DOHH2 (cell line): ENCODE measurements at regions not wholly inside any gene's neighbourhood (a gene's known extent, or its start where the extent isn't known, plus 50 kb on each side); places are given as distances from the start of the nearest gene placed in this dataset.

ENCODE experiments used
- H3F3A ChIP-seq: fragments of 200-600 bp; sonication (generic), shearing (Covaris generic); 2 replicates; pipeline ENCODE4 v1.6.0; 2016; ENCODE audit warnings: antibody characterized with exemption, mild to moderate bottlenecking; ENCODE audit not compliant: control insufficient read depth, insufficient read depth
- H3K27ac ChIP-seq: fragments of 200-600 bp; sonication (generic); 2 replicates; pipeline ENCODE4 v1.5.1; 2014; ENCODE audit warnings: low read depth, mild to moderate bottlenecking, low read length, moderate library complexity
- H3K27me3 ChIP-seq: fragments of 200-600 bp; sonication (generic); 2 replicates; pipeline ENCODE4 v1.6.1; 2014; ENCODE audit warnings: mild to moderate bottlenecking, low read length, mixed read lengths; ENCODE audit not compliant: control insufficient read depth
- H3K36me3 ChIP-seq: fragments of 200-600 bp; sonication (generic); 2 replicates; pipeline ENCODE4 v1.6.1; 2014; ENCODE audit warnings: mild to moderate bottlenecking, low read length, moderate library complexity, mixed read lengths; ENCODE audit not compliant: control insufficient read depth
- H3K4me1 ChIP-seq: fragments of 200-600 bp; sonication (generic); 2 replicates; pipeline ENCODE4 v1.6.1; 2014; ENCODE audit warnings: mild to moderate bottlenecking, low read length, mixed read lengths; ENCODE audit not compliant: control insufficient read depth
- H3K4me2 ChIP-seq: fragments of 200-600 bp; sonication (generic); 2 replicates; pipeline ENCODE4 v1.6.0; 2014; ENCODE audit warnings: mild to moderate bottlenecking, low read length, moderate library complexity
- H3K4me3 ChIP-seq: fragments of 200-600 bp; sonication (generic); 2 replicates; pipeline ENCODE4 v1.5.1; 2014; ENCODE audit warnings: mild to moderate bottlenecking, low read length, mixed read lengths
- H3K79me2 ChIP-seq: fragments of 200-600 bp; sonication (generic); 2 replicates; pipeline ENCODE4 v1.6.1; 2014; ENCODE audit warnings: mild to moderate bottlenecking, low read length, mixed read lengths; ENCODE audit not compliant: control insufficient read depth
- H3K9me2 ChIP-seq: fragments of 200-600 bp; sonication (generic); replicated peaks from 2 replicates; pipeline ENCODE4 v1.6.1; 2014; ENCODE audit warnings: mild to moderate bottlenecking, low read length, mixed read lengths; ENCODE audit not compliant: control insufficient read depth
- H3K9me3 ChIP-seq: fragments of 200-600 bp; sonication (generic); 2 replicates; pipeline ENCODE4 v1.6.1; 2014; ENCODE audit warnings: antibody characterized with exemption, low read length, mixed read lengths; ENCODE audit not compliant: control insufficient read depth, insufficient read depth
- H4K20me1 ChIP-seq: fragments of 200-600 bp; sonication (generic); 2 replicates; pipeline ENCODE4 v1.6.0; 2014; ENCODE audit warnings: low read depth, mild to moderate bottlenecking, antibody characterized with exemption, low read length, moderate library complexity; ENCODE audit not compliant: control insufficient read depth, insufficient read depth
- EZH2phosphoT487 ChIP-seq: fragments of 200-600 bp; sonication (generic); IDR thresholded peaks from 2 replicates; pipeline ENCODE4 v1.6.1; 2017; ENCODE audit warnings: borderline replicate concordance, mild to moderate bottlenecking, antibody characterized with exemption, low read length, moderate library complexity, mixed read lengths
- TF ChIP-seq, protein P1 (sequence below): fragments of 200-600 bp; sonication (generic); IDR thresholded peaks from one replicate; pipeline ENCODE4 v1.5.1; 2014; ENCODE audit warnings: antibody characterized with exemption, mild to moderate bottlenecking, low read depth, low read length; ENCODE audit not compliant: poor library complexity, severe bottlenecking

DNA sequence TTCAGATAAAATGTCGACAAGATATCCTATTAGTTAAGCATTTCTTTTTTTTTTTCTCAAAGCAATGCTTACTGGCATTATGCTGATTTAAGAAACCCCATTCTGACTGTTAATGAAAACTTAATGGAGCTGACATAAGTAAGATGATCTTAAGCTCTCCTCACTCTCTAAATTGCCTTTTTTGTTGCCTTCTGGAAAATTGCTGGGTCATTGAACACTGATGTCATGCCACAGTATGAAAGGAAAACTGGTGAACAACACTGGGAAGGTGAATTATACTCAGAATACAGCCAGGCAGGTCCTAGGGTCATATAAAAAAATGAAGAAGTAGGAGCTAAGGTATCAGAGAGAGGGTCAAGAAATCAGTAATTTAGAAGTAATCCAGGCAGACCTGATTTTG, 179.9 kb downstream of the BTG1 start:
- H3K36me3 ChIP-seq, result no peaks in the 10 kb centered on the region
- no peaks in the 10 kb centered on the region for H3K9me3 ChIP-seq
- H3K4me2 ChIP-seq, result no peak overlapping the region
- no peaks in the 10 kb centered on the region for H3K27me3 ChIP-seq
- no peak overlapping the region for H3K4me3 ChIP-seq
- H4K20me1 ChIP-seq, result no peaks in the 10 kb centered on the region
- H3F3A ChIP-seq, result no peaks in the 10 kb centered on the region
- H3K9me2 ChIP-seq, result no peaks in the 10 kb centered on the region
- TF ChIP-seq EZH2phosphoT487, result no peak
- TF ChIP-seq, protein P1, sequence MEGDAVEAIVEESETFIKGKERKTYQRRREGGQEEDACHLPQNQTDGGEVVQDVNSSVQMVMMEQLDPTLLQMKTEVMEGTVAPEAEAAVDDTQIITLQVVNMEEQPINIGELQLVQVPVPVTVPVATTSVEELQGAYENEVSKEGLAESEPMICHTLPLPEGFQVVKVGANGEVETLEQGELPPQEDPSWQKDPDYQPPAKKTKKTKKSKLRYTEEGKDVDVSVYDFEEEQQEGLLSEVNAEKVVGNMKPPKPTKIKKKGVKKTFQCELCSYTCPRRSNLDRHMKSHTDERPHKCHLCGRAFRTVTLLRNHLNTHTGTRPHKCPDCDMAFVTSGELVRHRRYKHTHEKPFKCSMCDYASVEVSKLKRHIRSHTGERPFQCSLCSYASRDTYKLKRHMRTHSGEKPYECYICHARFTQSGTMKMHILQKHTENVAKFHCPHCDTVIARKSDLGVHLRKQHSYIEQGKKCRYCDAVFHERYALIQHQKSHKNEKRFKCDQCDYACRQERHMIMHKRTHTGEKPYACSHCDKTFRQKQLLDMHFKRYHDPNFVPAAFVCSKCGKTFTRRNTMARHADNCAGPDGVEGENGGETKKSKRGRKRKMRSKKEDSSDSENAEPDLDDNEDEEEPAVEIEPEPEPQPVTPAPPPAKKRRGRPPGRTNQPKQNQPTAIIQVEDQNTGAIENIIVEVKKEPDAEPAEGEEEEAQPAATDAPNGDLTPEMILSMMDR, result no peak
- H3K79me2 ChIP-seq, result no peaks in the 10 kb centered on the region
- H3K4me1 ChIP-seq, result no peaks in the 10 kb centered on the region
- H3K27ac ChIP-seq, result no peak overlapping the region

DNA sequence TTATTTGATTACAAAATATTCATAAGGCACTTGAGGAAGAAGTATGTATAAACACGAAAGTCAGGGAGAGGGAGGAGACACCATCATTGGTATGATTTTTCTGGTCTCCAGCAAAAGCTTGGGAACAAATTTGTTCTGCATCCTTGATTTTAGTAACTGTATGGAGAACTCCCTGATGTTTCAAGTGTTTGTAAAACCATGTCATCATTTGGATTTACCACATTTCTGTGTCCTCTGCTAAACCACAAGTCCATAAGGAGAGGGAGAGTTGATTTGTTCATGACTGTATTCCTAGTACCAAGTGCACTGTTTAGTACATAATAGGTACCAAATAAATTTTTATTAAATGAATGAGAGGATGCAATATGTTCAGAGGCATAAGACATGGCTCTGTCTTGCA, 181.1 kb downstream of the BTG1 start:
- no peaks in the 10 kb centered on the region for H4K20me1 ChIP-seq

GRCh38 chr12:91959220-91959619, 186.4 kb downstream of the BTG1 start:
- Histone ChIP-seq H3K4me1 (no peaks in the 10 kb centered on the region), H3K27me3 (no peaks in the 10 kb centered on the region), H3K9me2 (no peaks in the 10 kb centered on the region), H3K4me3 (no peak overlapping the region), H4K20me1 (no peaks in the 10 kb centered on the region), H3K4me2 (no peak overlapping the region), H3F3A (no peaks in the 10 kb centered on the region), H3K27ac (no peak overlapping the region), H3K36me3 (no peaks in the 10 kb centered on the region), H3K79me2 (no peaks in the 10 kb centered on the region), H3K9me3 (no peaks in the 10 kb centered on the region)
- TF ChIP-seq, protein P1, result no peak
- no peak for TF ChIP-seq EZH2phosphoT487

More for the DNA sequence above, 181.1 kb downstream of the BTG1 start:
- Histone ChIP-seq H3F3A (no peaks in the 10 kb centered on the region), H3K9me2 (no peaks in the 10 kb centered on the region), H3K79me2 (no peaks in the 10 kb centered on the region), H3K9me3 (no peaks in the 10 kb centered on the region), H3K4me3 (no peak overlapping the region), H3K36me3 (no peaks in the 10 kb centered on the region), H3K27me3 (no peaks in the 10 kb centered on the region), H3K27ac (no peak overlapping the region), H3K4me2 (no peak overlapping the region), H3K4me1 (no peaks in the 10 kb centered on the region)
- TF ChIP-seq EZH2phosphoT487, result no peak

DNA sequence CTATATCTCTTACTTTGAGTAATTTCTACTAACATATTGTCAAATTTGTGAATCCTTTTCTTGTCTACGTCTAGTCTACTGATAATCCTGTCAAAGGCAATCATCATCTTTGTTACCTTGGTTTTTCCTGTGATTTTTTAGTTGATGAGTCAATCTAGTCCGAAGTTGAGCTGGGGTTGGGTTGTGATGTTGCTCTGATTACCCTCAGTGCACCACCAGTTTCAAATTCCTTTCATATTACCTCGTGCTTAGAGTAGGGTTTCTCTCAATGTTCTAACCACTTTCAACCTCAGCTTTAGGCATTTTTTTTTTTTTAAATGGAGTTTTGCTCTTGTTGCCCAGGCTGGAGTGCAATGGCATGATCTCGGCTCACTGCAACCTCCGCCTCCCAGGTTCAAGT, 186.8 kb downstream of the BTG1 start:
- H3K9me2 ChIP-seq, result no peaks in the 10 kb centered on the region
- no peaks in the 10 kb centered on the region for H3K36me3 ChIP-seq
- TF ChIP-seq, protein P1, result no peak
- no peaks in the 10 kb centered on the region for H3K79me2 ChIP-seq
- H3K4me3 ChIP-seq, result no peak overlapping the region
- H3K9me3 ChIP-seq, result no peaks in the 10 kb centered on the region
- no peaks in the 10 kb centered on the region for H3K4me1 ChIP-seq
- no peaks in the 10 kb centered on the region for H4K20me1 ChIP-seq
- no peak overlapping the region for H3K4me2 ChIP-seq
- H3K27me3 ChIP-seq, result no peaks in the 10 kb centered on the region
- no peaks in the 10 kb centered on the region for H3F3A ChIP-seq
- H3K27ac ChIP-seq, result no peak overlapping the region
